Fibroblast of skin of back (primary cell): ENCODE measurements at regions not wholly inside any gene's neighbourhood (a gene's known extent, or its start where the extent isn't known, plus 50 kb on each side); places are given as distances from the start of the nearest gene placed in this dataset.
"Not testable (repeated sequence)": the region's sequence is repeated elsewhere in the genome, so short reads cannot be mapped to it uniquely, and the experiment has no call there.

Experiments
- DNase-seq: peaks from one replicate; pipeline ENCODE4 v3.0.0-alpha.2; 2013

GRCh38 chr7:125450749-125451148 is 521.1 kb upstream of the POT1 start:
- DNase-seq: no peak

DNA sequence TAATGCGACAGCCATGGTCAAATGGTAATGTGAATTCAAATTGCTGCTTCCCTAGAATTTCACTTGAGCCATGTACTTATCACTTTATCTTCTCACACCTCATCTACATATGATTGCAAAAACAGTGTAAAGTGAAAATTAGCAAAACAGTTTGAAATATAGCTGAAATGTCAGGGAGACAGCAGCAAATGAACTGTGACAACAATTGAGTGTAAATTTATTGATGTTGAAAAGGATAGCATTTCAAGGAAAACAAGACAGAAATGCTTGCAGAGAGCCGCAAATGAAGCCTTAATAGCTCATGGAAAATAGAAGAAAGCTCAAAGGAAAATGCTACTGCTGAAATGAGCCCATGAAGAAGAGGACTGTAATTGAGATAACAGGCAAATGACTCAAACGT is 516.2 kb upstream of the POT1 start:
- no peak for DNase-seq

GRCh38 chr7:125444864-125445263 is 515.2 kb upstream of the POT1 start:
- DNase-seq: no peak

DNA sequence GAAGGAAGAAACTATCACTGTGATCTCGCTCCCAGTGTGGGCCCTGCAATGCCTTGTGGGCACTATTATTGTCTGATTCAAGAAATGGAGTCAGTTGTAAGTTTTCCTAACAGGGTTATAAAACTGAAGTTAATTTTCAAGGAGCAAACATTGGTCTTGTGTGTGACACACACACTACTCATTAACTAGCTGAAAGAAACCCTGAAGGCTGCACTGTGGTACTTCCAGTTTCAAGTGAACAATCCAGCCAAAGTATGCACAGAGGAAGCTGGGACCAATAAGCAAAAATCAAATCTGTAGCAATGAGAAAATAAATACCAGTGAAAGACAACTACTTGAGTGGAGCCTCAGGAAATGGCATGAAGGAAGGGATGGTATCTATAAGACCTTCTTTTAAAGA is 506.6 kb upstream of the POT1 start:
- DNase-seq: no peak

DNA sequence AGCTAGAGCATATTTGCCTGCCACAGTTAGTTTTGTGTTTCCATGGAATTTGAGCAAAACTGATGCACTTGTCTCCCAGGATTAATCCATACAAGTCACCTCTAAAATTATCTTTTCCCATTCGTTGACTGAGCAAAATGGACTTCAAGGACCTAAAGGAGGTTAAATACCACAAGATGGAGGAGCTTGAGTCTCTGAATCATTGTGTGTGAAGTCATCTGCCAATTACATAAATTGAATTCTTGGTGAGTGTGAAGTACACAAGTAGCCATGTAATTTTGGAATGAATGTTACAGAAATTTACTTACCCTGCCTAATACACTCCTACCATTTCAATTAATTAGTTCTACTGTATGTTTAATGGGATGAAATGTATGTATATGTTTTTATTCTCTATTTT is 501.7 kb upstream of the POT1 start:
- DNase-seq: no peak

DNA sequence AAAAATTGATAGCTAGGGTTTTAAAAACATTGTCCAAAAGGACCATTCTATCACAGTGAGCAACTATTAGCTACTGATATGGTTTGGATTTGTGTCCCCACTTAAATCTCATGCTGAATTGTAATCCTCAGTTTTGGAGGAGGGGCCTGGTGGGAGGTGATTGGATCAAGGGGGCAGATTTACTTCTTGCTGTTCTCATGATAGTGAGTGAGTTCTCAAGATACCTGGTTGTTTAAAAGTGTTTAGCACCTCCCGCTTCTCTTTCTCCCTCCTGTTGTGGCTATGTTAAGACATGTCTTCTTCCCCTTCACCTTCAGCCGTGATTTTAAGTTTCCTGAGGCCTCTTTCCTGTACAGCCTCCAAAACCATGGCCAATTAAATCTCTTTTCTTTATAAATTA is 500.4 kb upstream of the POT1 start:
- no peak for DNase-seq

DNA sequence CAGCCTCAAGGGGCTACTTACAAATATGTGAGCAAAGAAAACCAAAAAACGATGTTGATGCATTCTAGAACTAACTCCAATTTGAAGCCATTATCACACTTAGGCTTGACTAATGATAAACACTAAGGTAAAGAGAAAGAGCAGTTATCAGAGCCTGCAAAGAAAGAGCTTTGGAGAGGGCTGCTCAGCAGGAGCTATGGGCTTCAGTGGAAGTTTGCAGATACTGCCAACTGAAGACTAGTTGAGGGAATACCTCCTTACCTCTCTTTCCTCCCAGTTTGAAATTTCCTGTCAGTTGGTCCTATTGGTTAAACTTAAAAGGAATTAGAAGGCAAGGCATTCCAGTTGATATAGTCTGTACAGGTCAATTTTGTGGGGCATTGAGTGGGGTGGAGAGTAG is 498.1 kb upstream of the POT1 start:
- DNase-seq: no peak

DNA sequence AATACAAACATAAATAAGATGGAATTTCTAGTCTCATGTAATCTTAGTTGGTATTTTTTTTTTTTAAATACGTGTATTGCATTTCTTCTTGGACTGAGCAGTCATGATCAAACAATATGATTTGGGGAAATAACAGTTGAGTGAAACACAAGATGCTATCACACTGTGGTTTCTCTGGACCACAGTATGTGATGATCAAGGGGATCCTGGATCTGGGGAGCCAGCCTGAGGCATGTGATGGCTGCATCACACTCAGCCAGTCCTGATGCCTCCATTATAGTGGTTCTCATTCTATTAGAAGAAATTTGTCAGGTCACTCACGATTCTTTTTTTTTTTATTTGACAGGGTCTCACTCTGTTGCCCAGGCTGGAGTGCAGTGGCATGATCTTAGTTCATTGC is 495.9 kb upstream of the POT1 start:
- DNase-seq: no peak

DNA sequence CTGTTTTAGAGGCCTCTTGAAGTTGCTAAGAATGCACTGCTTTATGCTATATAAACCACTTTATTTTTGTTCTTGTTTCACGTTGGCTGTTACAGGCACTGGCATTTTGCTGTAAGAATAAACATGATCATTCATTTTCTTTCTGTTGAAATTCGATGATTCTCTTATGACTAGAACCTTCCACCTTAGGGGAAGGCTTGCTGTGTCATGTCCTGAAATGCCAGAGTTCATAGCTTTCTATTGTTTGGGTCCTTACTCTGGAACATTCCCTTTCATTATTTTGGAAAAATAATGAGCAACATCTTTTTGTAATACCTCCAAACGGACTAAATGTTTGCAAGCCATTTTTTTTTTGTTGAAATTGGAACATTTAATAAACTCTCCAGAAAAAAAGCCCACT is 495.1 kb upstream of the POT1 start:
- no peak for DNase-seq

- DNase-seq: peak; percentile 25
Observed at GRCh38 chr7:125423458-125424155, 494.0 kb upstream of the POT1 start.

- DNase-seq: not testable (repeated sequence)
Observed at GRCh38 chr7:125421407-125421806, 491.8 kb upstream of the POT1 start.

DNA sequence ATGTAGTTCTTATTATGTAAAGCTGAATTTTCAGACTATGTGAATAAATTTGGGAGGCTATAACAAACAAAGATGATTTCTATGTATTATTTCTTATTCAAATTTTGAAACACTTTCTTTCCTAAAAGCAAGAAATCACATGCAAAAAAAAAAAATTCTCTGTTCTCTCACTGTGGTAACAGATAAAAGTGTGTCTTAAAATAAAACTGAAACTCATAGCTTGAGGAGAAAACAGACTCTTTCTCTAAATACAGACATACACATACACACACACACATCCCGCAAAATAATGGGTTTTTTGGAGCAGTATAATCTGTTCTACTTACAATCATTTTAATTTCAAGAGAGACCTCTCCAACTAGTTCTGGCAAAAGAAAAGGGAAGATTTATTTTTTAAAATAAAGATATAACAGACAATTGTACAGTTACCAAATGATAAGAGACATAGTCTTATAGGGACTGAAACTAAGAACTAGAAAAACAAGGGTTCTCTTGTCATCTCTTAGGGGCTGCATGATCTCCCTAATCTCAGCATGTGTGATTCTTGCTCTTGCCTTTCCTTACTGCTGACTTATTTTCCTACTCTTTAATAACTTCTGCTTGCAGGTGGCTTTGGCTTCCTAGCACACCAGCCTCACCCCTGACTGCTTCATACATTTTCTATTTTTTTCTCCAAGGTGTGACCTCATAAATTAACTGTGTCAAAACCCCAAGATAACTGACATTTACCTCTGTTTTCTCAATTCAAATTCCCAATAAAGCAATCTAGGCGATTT is 483.5 kb upstream of the POT1 start:
- DNase-seq: no peak

GRCh38 chr7:125409921-125410320 is 480.3 kb upstream of the POT1 start:
- no peak for DNase-seq

DNA sequence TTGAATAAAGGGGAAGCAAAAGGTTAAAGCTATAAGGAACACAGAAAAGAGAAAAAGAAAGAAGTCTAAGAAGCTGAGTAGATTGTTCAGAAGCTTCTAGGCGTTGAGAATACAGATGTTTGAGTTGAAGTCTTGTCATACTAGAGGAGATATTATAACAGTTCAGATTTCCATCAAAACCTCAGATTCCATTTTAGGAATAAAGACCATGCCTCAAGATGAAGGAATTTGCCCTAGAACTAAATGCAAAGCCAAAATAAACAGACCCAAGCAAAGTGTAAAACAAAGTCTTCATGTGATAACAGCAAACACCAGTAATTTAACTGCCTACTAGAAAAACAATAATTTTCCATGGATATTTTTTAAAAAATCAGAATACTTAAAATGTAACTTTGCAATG is 476.5 kb upstream of the POT1 start:
- peak; percentile 63 for DNase-seq

DNA sequence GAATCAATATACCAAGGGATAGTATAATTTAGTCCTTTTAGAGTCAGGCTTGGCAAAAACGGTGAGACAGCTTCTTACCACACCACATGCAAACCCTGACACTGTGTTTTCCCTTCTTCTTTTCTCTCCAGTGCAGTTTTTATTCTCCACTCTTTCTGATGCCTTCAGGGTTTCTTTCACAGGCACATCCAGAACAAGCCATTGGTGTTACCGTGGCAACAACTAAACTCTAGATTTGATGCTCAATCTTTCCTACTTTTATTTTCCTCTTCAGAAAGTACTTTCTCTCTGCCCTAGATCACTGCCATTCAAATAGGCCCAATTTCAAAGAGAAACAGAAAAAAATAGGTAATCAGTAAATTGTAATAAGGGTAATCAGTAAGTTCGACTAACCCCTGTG is 469.8 kb upstream of the POT1 start:
- no peak for DNase-seq

- no peak for DNase-seq
Observed at GRCh38 chr7:125396466-125397151, 467.0 kb upstream of the POT1 start.

GRCh38 chr7:125391921-125392320 is 462.3 kb upstream of the POT1 start:
- no peak for DNase-seq

- DNase-seq: no peak
Observed at GRCh38 chr7:125390981-125391380, 461.4 kb upstream of the POT1 start.

DNA sequence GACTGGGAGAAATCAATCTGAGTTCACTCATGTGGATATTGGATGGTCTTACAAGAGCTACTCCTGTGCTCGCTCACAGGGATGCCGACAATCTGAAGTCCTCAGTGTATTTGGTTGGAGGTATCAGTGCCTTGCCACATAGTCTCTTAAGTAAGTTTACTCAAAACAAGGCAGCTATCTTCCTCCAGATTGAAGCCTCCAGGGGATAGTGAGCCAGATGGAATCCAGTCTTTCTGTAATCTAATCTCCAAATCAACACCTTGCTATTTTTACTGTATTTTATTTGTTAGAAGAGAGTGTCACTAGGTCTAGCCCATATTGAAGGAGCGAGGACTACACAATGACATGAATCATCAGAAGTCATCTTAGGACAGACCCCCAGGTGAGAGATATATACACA is 456.6 kb upstream of the POT1 start:
- DNase-seq: no peak

GRCh38 chr7:125383324-125383723 is 453.7 kb upstream of the POT1 start:
- DNase-seq: no peak

- DNase-seq: no peak
Observed at GRCh38 chr7:125382401-125382800, 452.8 kb upstream of the POT1 start.

GRCh38 chr7:125375942-125376341 is 446.3 kb upstream of the POT1 start:
- no peak for DNase-seq

DNA sequence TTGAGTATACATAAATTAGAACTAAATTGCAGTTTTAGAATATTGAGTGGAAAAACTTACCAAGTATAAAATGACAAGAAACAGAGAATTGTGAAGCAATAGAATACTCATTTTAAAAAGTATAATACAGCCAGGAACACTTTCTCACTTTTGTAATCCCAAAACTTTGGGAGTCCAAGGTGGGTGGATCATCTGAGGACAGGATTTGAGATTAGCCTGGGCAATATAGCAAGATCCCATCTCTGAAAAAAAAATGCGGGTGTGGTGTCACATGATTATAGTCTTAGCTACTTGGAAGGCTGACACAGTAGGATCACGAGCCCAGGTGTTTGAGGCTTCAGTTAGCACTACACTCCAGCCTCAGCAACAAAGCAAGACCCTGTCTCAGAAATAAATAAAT is 440.9 kb upstream of the POT1 start:
- no peak for DNase-seq

- peak; percentile 84 for DNase-seq
Observed at GRCh38 chr7:125363873-125364272, 434.2 kb upstream of the POT1 start.
